GM12878 (cell line): ENCODE measurements at regions not wholly inside any gene's neighbourhood (a gene's known extent, or its start where the extent isn't known, plus 50 kb on each side); places are given as distances from the start of the nearest gene placed in this dataset.

ENCODE experiments used
- ATAC-seq: fragments of 200-7000 bp; cut with Tn5 transposase; 3 replicates; pipeline ENCODE4 v1.9.1; 2020; ENCODE audit warnings: mild to moderate bottlenecking, moderate library complexity
- BruUV-seq: library from RNA; stranded (reverse); fragments of 400-500 nt; replicated peaks from 2 replicates; lab custom pipeline; 2021; lab: Mats Ljungman, UMichigan
- CTCF ChIA-PET: fragments of 300-600 bp; sonication (Branson Sonifier 250); formaldehyde crosslinking; extraction: SDS; loops from one replicate; lab custom pipeline; 2021; ENCODE audit warnings: inconsistent platforms; lab: Yijun Ruan, JAX
- POLR2A ChIA-PET: fragments of 350-600 bp; formaldehyde crosslinking; extraction: SDS; loops from one replicate; lab custom pipeline; 2021; ENCODE audit warnings: inconsistent platforms; lab: Charles Lee
- RAD21 ChIA-PET: fragments of 300-600 bp; sonication (Branson Sonifier 250); formaldehyde crosslinking; loops from one replicate; lab custom pipeline; 2023; ENCODE audit warnings: antibody characterized with exemption; ENCODE audit not compliant: unreplicated experiment; lab: Charles Lee
- SMC1A ChIA-PET: fragments of 300-600 bp; sonication (Branson Sonifier 250); formaldehyde crosslinking; loops from one replicate; lab custom pipeline; 2023; ENCODE audit not compliant: unreplicated experiment, uncharacterized antibody; lab: Charles Lee
- DNase-seq: peaks from one replicate; pipeline ENCODE4 v3.0.0-alpha.2; 2011; ENCODE audit warnings: low read depth, low spot score
- FAIRE-seq: peaks from 3 replicates; lab custom pipeline; 2011; peaks lifted over from hg19 to GRCh38; lab: Jason Lieb, UNC
- H2AFZ ChIP-seq: 2 replicates; pipeline ENCODE4 v1.6.0; 2011; ENCODE audit warnings: low read depth, low read length, control low read depth; ENCODE audit not compliant: control insufficient read depth
- H3K27ac ChIP-seq: 2 replicates; pipeline ENCODE4 v1.5.1; 2011; ENCODE audit warnings: control low read depth; ENCODE audit not compliant: control insufficient read depth, insufficient read depth
- H3K27me3 ChIP-seq, 2 experiments: replicated peaks in 1 of 2; 2 replicates each; pipeline versions ENCODE4 v1.6.0 to v1.6.1; 2011; ENCODE audit warnings: low read length in 1 of 2; ENCODE audit not compliant: control insufficient read depth in 2 of 2, insufficient read depth in 2 of 2
- H3K36me3 ChIP-seq, 2 experiments: 2 replicates each; pipeline ENCODE4 v1.5.1; 2011; ENCODE audit warnings: low read length in 1 of 2; ENCODE audit not compliant: control insufficient read depth in 2 of 2, insufficient read depth in 2 of 2
- H3K4me1 ChIP-seq: 2 replicates; pipeline ENCODE4 v1.6.1; 2011; ENCODE audit warnings: mild to moderate bottlenecking, low read length, moderate library complexity, mixed read lengths; ENCODE audit not compliant: control insufficient read depth, insufficient read depth
- H3K4me2 ChIP-seq: 2 replicates; pipeline ENCODE4 v1.6.0; 2011; ENCODE audit warnings: control low read depth; ENCODE audit not compliant: control insufficient read depth, insufficient read depth
- H3K4me3 ChIP-seq: fragments of 200-600 bp; sonication (generic); 2 replicates; pipeline ENCODE4 v1.5.1; 2016
- H3K79me2 ChIP-seq: 2 replicates; pipeline ENCODE4 v1.6.0; 2011; ENCODE audit warnings: low read length; ENCODE audit not compliant: control insufficient read depth, insufficient read depth
- H3K9ac ChIP-seq: 2 replicates; pipeline ENCODE4 v1.8.0; 2011; ENCODE audit warnings: low read length, control low read depth, mixed read lengths; ENCODE audit not compliant: control insufficient read depth, insufficient read depth
- H3K9me3 ChIP-seq: replicated peaks from 3 replicates; pipeline ENCODE4 v1.5.1; 2011; ENCODE audit warnings: mild to moderate bottlenecking, low read length; ENCODE audit not compliant: control insufficient read depth, insufficient read depth
- H4K20me1 ChIP-seq: 2 replicates; pipeline ENCODE4 v1.6.0; 2011; ENCODE audit not compliant: control insufficient read depth, insufficient read depth
- CHD2 ChIP-seq: IDR thresholded peaks from 2 replicates; pipeline ENCODE4 v1.6.1; 2011; ENCODE audit warnings: low read depth, low read length, improper control_type of control experiment, borderline replicate concordance
- DPF2 ChIP-seq: fragments of 450-650 bp; IDR thresholded peaks from 2 replicates; pipeline ENCODE4 v1.6.1; 2017; ENCODE audit warnings: mild to moderate bottlenecking
- ESRRA ChIP-seq: IDR thresholded peaks from 2 replicates; pipeline ENCODE4 v1.6.1; 2012; ENCODE audit warnings: mild to moderate bottlenecking, low read length, improper control_type of control experiment
- EZH2 ChIP-seq: IDR thresholded peaks from 2 replicates; pipeline ENCODE4 v1.6.1; 2012; ENCODE audit warnings: low read depth, mild to moderate bottlenecking, control low read depth, inconsistent platforms, low read length, borderline replicate concordance; ENCODE audit not compliant: control insufficient read depth
- POLR2A ChIP-seq: IDR thresholded peaks from 2 replicates; pipeline ENCODE4 v1.6.1; 2011; ENCODE audit warnings: low read depth, mild to moderate bottlenecking, low read length
- SIN3A ChIP-seq: IDR thresholded peaks from 2 replicates; pipeline ENCODE4 v1.6.1; 2012; ENCODE audit warnings: low read depth, low read length, improper control_type of control experiment
- SPI1 ChIP-seq: IDR thresholded peaks from 2 replicates; pipeline ENCODE4 v1.6.1; 2011; ENCODE audit warnings: low read depth, mild to moderate bottlenecking, low read length, moderate library complexity, borderline replicate concordance; ENCODE audit not compliant: insufficient read depth
- TCF7 ChIP-seq: IDR thresholded peaks from 2 replicates; pipeline ENCODE4 v1.6.1; 2014; ENCODE audit warnings: antibody characterized with exemption, borderline replicate concordance
- ZBED1 ChIP-seq: IDR thresholded peaks from 2 replicates; pipeline ENCODE4 v1.6.1; 2016; ENCODE audit warnings: borderline replicate concordance
- ZNF274 ChIP-seq: IDR thresholded peaks from one replicate; pipeline ENCODE4 v1.8.0; 2011; ENCODE audit not compliant: insufficient read length, insufficient read depth
- whole genome bisulfite sequencing: methylation state at CpG from one replicate; pipeline ENCODE4 v1.1.6; 2016; ENCODE audit warnings: low lambda C conversion rate; ENCODE audit not compliant: insufficient replicate concordance, insufficient coverage; ENCODE audit errors: missing lambda C conversion rate; 5-methylcytosine and 5-hydroxymethylcytosine counted together
- in situ Hi-C: fragments of 300-500 bp; cut with MboI; formaldehyde crosslinking; loops from 9 replicates; pipeline ENCODE4 v1.14.3; 2018; ENCODE audit warnings: mixed read lengths
- intact Hi-C: fragments of 100-400 bp; cut with micrococcal nuclease; formaldehyde crosslinking; loops from one replicate; pipeline ENCODE4 v1.14.2; 2022; ENCODE audit not compliant: unreplicated experiment
- TF ChIP-seq, protein P1 (sequence below): fragments of 450-650 bp; formaldehyde crosslinking; IDR thresholded peaks from 2 replicates; pipeline ENCODE4 v1.4.0; 2022; ENCODE audit warnings: mild to moderate bottlenecking, moderate library complexity
- TF ChIP-seq, protein P2 (sequence below): fragments of 450-650 bp; IDR thresholded peaks from 2 replicates; pipeline ENCODE4 v1.6.1; 2017; ENCODE audit warnings: mild to moderate bottlenecking, moderate library complexity

DNA sequence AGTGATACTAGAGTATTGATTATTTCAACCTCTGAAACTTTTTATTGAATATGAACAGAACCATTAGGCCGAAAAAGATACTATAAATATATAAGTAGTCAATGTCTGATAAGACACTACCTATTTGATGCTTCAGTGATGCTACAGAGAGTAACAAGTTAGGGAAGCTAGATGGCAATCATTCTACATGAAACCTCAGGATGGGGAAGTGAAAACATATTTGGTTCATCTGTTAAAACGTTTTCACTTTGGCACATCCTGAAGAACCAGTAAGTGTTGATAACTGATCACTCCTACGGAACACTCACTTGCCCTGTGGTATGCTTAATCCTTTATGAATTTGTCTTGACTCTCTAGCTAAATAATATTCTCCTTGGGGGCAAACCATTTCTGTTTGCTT is 1064.9 kb downstream of the NXPH1 start:
- ATAC-seq (peak; percentile 78), FAIRE-seq (no peak), DNase-seq (no peak)
- H3K27ac ChIP-seq = no peak overlapping the region
- no peaks in the 10 kb centered on the region for H3K9me3 ChIP-seq
- no peak overlapping the region for H3K4me3 ChIP-seq
- no peaks in the 10 kb centered on the region for H3K36me3 ChIP-seq
- H3K9ac ChIP-seq = no peak overlapping the region
- TF ChIP-seq SPI1 (peak; percentile 48; the same call in 1 of the 2 replicates), SIN3A (no peak), EZH2 (no peak), ZNF274 (no peak), DPF2 (no peak)
- no peaks in the 10 kb centered on the region for H3K79me2 ChIP-seq
- POLR2A ChIA-PET = no interaction called here
- no peaks in the 10 kb centered on the region for H4K20me1 ChIP-seq
- no peaks in the 10 kb centered on the region for H3K4me1 ChIP-seq
- in situ Hi-C loops (no loop called here), intact Hi-C loops (no loop called here)
- RAD21 ChIA-PET = no interaction called here
- H3K27me3 ChIP-seq = no peaks in the 10 kb centered on the region
- no TSS peak for BruUV-seq
- SMC1A ChIA-PET = no interaction called here
- H3K4me2 ChIP-seq = no peak overlapping the region
- CTCF ChIA-PET = no interaction called here
- 20% methylated on average over 3 of the region's 3 CpGs for WGBS
- H2AFZ ChIP-seq = no peak overlapping the region

DNA sequence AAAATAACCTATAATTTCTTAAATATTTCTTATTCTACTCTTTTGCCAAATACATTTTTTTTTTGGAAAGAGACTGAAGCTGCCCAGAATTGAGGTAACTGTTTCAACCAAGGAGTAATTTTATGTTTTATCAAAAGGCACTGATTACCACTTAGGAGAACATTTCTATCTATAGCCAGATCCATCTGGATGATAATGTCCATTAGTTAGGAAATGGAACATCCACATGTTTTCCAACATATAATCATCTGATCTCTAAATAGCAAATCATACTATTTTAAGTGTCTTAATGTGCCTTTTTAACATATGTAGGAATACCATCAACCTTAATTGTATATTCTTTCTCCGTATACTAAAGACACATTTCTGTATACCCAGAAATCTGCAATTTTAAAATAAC is 1068.9 kb downstream of the NXPH1 start:
- POLR2A ChIA-PET = no interaction called here
- ATAC-seq = no peak
- BruUV-seq = no TSS peak
- Histone ChIP-seq H2AFZ (no peak overlapping the region), H3K9me3 (no peaks in the 10 kb centered on the region), H3K4me1 (no peaks in the 10 kb centered on the region), H4K20me1 (no peaks in the 10 kb centered on the region), H3K9ac (no peak overlapping the region), H3K4me3 (no peak overlapping the region), H3K27me3 (no peaks in the 10 kb centered on the region), H3K79me2 (no peaks in the 10 kb centered on the region), H3K27ac (no peak overlapping the region), H3K4me2 (no peak overlapping the region), H3K36me3 (no peaks in the 10 kb centered on the region)
- DNase-seq = no peak
- in situ Hi-C loops = no loop called here
- RAD21 ChIA-PET = no interaction called here
- FAIRE-seq = no peak
- CTCF ChIA-PET = no interaction called here
- intact Hi-C loops = no loop called here
- SMC1A ChIA-PET = no interaction called here
- WGBS = 79% methylated on average over 1 of the region's 1 CpG
- TF ChIP-seq TCF7 = no peak
- TF ChIP-seq, protein P1, sequence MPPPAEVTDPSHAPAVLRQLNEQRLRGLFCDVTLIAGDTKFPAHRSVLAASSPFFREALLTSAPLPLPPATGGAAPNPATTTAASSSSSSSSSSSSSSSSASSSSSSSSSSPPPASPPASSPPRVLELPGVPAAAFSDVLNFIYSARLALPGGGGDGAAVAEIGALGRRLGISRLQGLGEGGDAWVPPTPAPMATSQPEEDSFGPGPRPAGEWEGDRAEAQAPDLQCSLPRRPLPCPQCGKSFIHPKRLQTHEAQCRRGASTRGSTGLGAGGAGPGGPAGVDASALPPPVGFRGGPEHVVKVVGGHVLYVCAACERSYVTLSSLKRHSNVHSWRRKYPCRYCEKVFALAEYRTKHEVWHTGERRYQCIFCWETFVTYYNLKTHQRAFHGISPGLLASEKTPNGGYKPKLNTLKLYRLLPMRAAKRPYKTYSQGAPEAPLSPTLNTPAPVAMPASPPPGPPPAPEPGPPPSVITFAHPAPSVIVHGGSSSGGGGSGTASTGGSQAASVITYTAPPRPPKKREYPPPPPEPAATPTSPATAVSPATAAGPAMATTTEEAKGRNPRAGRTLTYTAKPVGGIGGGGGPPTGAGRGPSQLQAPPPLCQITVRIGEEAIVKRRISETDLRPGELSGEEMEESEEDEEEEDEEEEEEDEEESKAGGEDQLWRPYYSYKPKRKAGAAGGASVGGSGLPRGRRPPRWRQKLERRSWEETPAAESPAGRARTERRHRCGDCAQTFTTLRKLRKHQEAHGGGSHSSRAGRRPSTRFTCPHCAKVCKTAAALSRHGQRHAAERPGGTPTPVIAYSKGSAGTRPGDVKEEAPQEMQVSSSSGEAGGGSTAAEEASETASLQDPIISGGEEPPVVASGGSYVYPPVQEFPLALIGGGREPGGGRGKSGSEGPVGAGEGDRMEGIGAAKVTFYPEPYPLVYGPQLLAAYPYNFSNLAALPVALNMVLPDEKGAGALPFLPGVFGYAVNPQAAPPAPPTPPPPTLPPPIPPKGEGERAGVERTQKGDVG (CRISPR knock-in tag) = no peak
- TF ChIP-seq ESRRA = no peak
- TF ChIP-seq POLR2A = no peak
- TF ChIP-seq, protein P2, sequence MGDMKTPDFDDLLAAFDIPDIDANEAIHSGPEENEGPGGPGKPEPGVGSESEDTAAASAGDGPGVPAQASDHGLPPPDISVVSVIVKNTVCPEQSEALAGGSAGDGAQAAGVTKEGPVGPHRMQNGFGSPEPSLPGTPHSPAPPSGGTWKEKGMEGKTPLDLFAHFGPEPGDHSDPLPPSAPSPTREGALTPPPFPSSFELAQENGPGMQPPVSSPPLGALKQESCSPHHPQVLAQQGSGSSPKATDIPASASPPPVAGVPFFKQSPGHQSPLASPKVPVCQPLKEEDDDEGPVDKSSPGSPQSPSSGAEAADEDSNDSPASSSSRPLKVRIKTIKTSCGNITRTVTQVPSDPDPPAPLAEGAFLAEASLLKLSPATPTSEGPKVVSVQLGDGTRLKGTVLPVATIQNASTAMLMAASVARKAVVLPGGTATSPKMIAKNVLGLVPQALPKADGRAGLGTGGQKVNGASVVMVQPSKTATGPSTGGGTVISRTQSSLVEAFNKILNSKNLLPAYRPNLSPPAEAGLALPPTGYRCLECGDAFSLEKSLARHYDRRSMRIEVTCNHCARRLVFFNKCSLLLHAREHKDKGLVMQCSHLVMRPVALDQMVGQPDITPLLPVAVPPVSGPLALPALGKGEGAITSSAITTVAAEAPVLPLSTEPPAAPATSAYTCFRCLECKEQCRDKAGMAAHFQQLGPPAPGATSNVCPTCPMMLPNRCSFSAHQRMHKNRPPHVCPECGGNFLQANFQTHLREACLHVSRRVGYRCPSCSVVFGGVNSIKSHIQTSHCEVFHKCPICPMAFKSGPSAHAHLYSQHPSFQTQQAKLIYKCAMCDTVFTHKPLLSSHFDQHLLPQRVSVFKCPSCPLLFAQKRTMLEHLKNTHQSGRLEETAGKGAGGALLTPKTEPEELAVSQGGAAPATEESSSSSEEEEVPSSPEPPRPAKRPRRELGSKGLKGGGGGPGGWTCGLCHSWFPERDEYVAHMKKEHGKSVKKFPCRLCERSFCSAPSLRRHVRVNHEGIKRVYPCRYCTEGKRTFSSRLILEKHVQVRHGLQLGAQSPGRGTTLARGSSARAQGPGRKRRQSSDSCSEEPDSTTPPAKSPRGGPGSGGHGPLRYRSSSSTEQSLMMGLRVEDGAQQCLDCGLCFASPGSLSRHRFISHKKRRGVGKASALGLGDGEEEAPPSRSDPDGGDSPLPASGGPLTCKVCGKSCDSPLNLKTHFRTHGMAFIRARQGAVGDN = no peak
- no peak for TF ChIP-seq ZBED1
- no peak for TF ChIP-seq ZNF274
- no peak for TF ChIP-seq CHD2
